K562 (cell line): ENCODE measurements at regions not wholly inside any gene's neighbourhood (a gene's known extent, or its start where the extent isn't known, plus 50 kb on each side); places are given as distances from the start of the nearest gene placed in this dataset.

Experiments
- ATF6 ChIP-seq: sonication (generic); formaldehyde crosslinking; IDR thresholded peaks from 2 replicates; pipeline ENCODE4 v1.4.0; 2020; ENCODE audit warnings: mild to moderate bottlenecking, missing genetic modification reagents
- HOXB6 ChIP-seq: fragments of 250-450 bp; sonication (Bioruptor Pico); IDR thresholded peaks from 2 replicates; pipeline ENCODE4 v1.5.1; 2022; ENCODE audit warnings: mild to moderate bottlenecking, borderline replicate concordance
- PCBP2 ChIP-seq: fragments of 200-400 bp; formaldehyde crosslinking; IDR thresholded peaks from 2 replicates; pipeline ENCODE4 v1.6.1; 2018; ENCODE audit warnings: low read length, low read depth, mild to moderate bottlenecking, moderate library complexity; ENCODE audit not compliant: poor library complexity, severe bottlenecking
- ZNF75A ChIP-seq: fragments of 450-650 bp; formaldehyde crosslinking; IDR thresholded peaks from 2 replicates; pipeline ENCODE4 v1.4.0; 2020; ENCODE audit warnings: mild to moderate bottlenecking

GRCh38 chr17:5862395-5862794 is 207.8 kb upstream of the WSCD1 start:
- TF ChIP-seq PCBP2, result no peak
- no peak for TF ChIP-seq ATF6 (CRISPR knock-in tag)
- no peak for TF ChIP-seq HOXB6
- no peak for TF ChIP-seq ZNF75A
